ENCODE measurements at regions not wholly inside any gene's neighbourhood (a gene's known extent, or its start where the extent isn't known, plus 50 kb on each side); places are given as distances from the start of the nearest gene placed in this dataset.

DNA sequence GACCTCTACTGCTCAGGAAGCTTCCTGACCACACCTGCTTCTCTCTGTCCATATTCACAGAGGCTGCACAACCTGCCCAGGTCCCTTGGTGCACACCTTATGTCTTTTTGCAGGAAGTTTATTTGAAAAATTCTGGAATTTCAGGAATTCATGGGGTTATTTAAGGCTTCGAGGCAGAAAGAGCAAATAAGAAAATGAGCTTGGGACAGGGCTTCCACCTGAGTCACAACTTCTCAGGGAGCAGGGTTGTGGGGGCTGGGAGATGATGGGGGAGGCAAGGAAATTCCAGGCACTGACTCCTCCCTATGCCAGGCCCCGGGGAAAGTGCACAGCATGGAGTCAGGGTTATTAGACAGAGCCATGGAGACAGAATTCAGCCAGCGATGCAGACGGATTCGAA lies 57.7 kb downstream of the INHBB start:
- TF ChIP-seq CTCF (IDR thresholded peaks at IDR 0.05) (no peak), POLR2A (IDR thresholded peaks at IDR 0.05) (no peak)
